K562 (cell line): ENCODE measurements at regions not wholly inside any gene's neighbourhood (a gene's known extent, or its start where the extent isn't known, plus 50 kb on each side); places are given as distances from the start of the nearest gene placed in this dataset.

Experiments
- CTCF ChIP-seq, 3 experiments: IDR thresholded peaks in 2 of 3; conservative IDR thresholded peaks in 1 of 3; 2 replicates each; pipeline ENCODE4 v1.5.1; 2011 to 2012; ENCODE audit warnings: low read length in 3 of 3, mild to moderate bottlenecking in 3 of 3, control low read depth in 2 of 3, improper control_type of control experiment in 1 of 3, inconsistent platforms in 1 of 3, low read depth in 1 of 3, mixed read lengths in 1 of 3, moderate library complexity in 1 of 3; ENCODE audit not compliant: insufficient read depth in 2 of 3
- CXXC5 ChIP-seq: fragments of 250-450 bp; sonication (Bioruptor Pico); IDR thresholded peaks from 2 replicates; pipeline ENCODE4 v1.8.0; 2022; ENCODE audit warnings: inconsistent platforms, mild to moderate bottlenecking, moderate library complexity
- MAZ ChIP-seq, 2 experiments: fragments of 450-650 bp in 1 of 2; sonication (generic) in 1 of 2; formaldehyde crosslinking; IDR thresholded peaks in 1 of 2; conservative IDR thresholded peaks in 1 of 2; 2 replicates each; pipeline versions ENCODE4 v1.4.0 to v1.5.0; 2020; ENCODE audit warnings: mild to moderate bottlenecking in 1 of 2, missing genetic modification reagents in 1 of 2
- ZNF354B ChIP-seq: fragments of 250-450 bp; sonication (Bioruptor Pico); IDR thresholded peaks from 2 replicates; pipeline ENCODE4 v1.4.0; 2020

- TF ChIP-seq CTCF (IDR thresholded peaks at IDR 0.05 in 2 of 3, conservative IDR thresholded peaks at IDR 0.05 in 1 of 3; ENCODE audit: insufficient read depth in 2 of 3, low read depth in 1 of 3, low read length in 3 of 3), result no peak
- TF ChIP-seq CXXC5 (CRISPR knock-in tag), result no peak
- TF ChIP-seq MAZ (CRISPR knock-in tag; conservative IDR thresholded peaks at IDR 0.05 in 1 of 2, IDR thresholded peaks at IDR 0.05 in 1 of 2), result no peak
- TF ChIP-seq ZNF354B (CRISPR knock-in tag), result no peak
These were observed 79.9 kb upstream of the TAS2R1 start for GRCh38 chr5:9710069-9710468.
